MM.1S (cell line): ENCODE measurements at regions not wholly inside any gene's neighbourhood (a gene's known extent, or its start where the extent isn't known, plus 50 kb on each side); places are given as distances from the start of the nearest gene placed in this dataset.

Experiments used
- CTCF ChIP-seq: fragments of 300-600 bp; sonication (generic); IDR thresholded peaks from 2 replicates; pipeline ENCODE4 v1.5.1; 2016; ENCODE audit warnings: antibody characterized with exemption, low read length, mixed read lengths
- EZH2 ChIP-seq: fragments of 300-600 bp; sonication (generic); optimal IDR thresholded peaks from 2 replicates; pipeline ENCODE3; 2017; ENCODE audit warnings: low read depth, mild to moderate bottlenecking, antibody characterized with exemption, low read length, mixed read lengths

GRCh38 chr2:225757248-225757647 is 357.7 kb downstream of the NYAP2 start:
- no peak for TF ChIP-seq EZH2
- no peak for TF ChIP-seq CTCF
